Upper lobe of left lung (tissue), 6 donors: ENCODE measurements at regions not wholly inside any gene's neighbourhood (a gene's known extent, or its start where the extent isn't known, plus 50 kb on each side); places are given as distances from the start of the nearest gene placed in this dataset.
A peak's percentile ranks its signal among the peaks of the same experiment; 100 is the strongest.
"Not testable (repeated sequence)": the region's sequence is repeated elsewhere in the genome, so short reads cannot be mapped to it uniquely, and the experiment has no call there.

Experiments
- ATAC-seq, 2 donors: fragments of 200-7000 bp; cut with Tn5 transposase; one replicate each; pipeline ENCODE4 v1.9.1; 2022; ENCODE audit warnings: mild to moderate bottlenecking in 2 of 2, moderate library complexity in 2 of 2; ENCODE audit not compliant: low FRiP score in 2 of 2
- DNase-seq, 2 donors: peaks; one replicate each; pipeline ENCODE4 v3.0.0-alpha.2; 2019 to 2020
- H3K27ac ChIP-seq, 4 donors: fragments of 200-600 bp; sonication (generic); one replicate each; pipeline ENCODE4 v1.5.1; 2016 to 2019
- H3K27me3 ChIP-seq, 4 donors: fragments of 200-600 bp; sonication (generic); one replicate each; pipeline ENCODE4 v1.5.1; 2017 to 2019
- H3K36me3 ChIP-seq, 4 donors: fragments of 200-600 bp; sonication (generic); one replicate each; pipeline ENCODE4 v1.5.1; 2016 to 2019
- H3K4me1 ChIP-seq, 4 donors: fragments of 200-600 bp; sonication (generic); one replicate each; pipeline ENCODE4 v1.5.1; 2018 to 2019
- H3K4me3 ChIP-seq, 4 donors: fragments of 200-600 bp; sonication (generic); one replicate each; pipeline ENCODE4 v1.5.1; 2017 to 2019; ENCODE audit warnings: mild to moderate bottlenecking in 2 of 4, moderate library complexity in 1 of 4
- H3K9me3 ChIP-seq, 4 donors: fragments of 200-600 bp; sonication (generic); one replicate each; pipeline ENCODE4 v1.5.1; 2018 to 2019
- CTCF ChIP-seq, 6 experiments: fragments of 450-650 bp in 4 of 6; fragments of 200-600 bp in 2 of 6; sonication (generic) in 2 of 6; IDR thresholded peaks; one replicate each; pipeline ENCODE4 v1.5.1; 2016 to 2019; ENCODE audit warnings: antibody characterized with exemption in 6 of 6
- EP300 ChIP-seq, 4 donors: sonication (generic); formaldehyde crosslinking; IDR thresholded peaks; one replicate each; pipeline ENCODE4 v1.5.1; 2017; ENCODE audit warnings: antibody characterized with exemption in 4 of 4, control low read depth in 2 of 4
- POLR2A ChIP-seq, 4 donors: fragments of 450-650 bp; IDR thresholded peaks; one replicate each; pipeline ENCODE4 v1.5.1; 2016 to 2017; ENCODE audit warnings: antibody characterized with exemption in 4 of 4, mild to moderate bottlenecking in 2 of 4
- POLR2AphosphoS5 ChIP-seq, 2 donors: sonication (generic); formaldehyde crosslinking; IDR thresholded peaks; one replicate each; pipeline ENCODE4 v1.5.1; 2017; ENCODE audit warnings: antibody characterized with exemption in 2 of 2
- WGBS, 2 donors: methylation state at CpG; one replicate each; pipeline ENCODE4 v1.1.5; 2017 to 2018; 5-methylcytosine and 5-hydroxymethylcytosine counted together
- donor health status: DM: no; HTN: no; CAD: no; lungs with moderate emphysema.
- donor health status: DM: no; HTN: yes; CAD: no; lungs with severe emphysema.

DNA sequence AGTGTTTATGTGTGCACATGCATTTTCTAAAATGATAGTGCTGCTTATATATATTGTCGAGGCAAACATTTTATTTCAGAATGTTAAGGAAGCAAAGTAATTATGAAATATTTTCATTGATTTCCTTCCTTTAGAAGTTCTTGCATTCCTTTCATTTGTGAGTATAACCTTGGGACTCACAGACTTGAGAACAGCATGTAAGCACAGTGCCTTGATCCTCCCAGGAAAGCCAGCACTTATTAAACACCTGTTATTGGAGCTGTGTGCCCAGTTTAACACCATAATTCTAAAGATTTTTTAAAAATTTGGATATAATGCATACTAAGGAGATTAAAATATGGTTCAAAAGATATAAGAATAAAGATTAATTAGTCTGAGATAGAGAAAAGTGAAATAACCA, 554.4 kb upstream of the FAM98A start:
- H3K4me1 ChIP-seq, result no peaks in the 10 kb centered on the region
- no peak for TF ChIP-seq CTCF (IDR thresholded peaks at IDR 0.05)
- TF ChIP-seq POLR2AphosphoS5 (IDR thresholded peaks at IDR 0.05), result no peak
- TF ChIP-seq EP300 (IDR thresholded peaks at IDR 0.05), result no peak
- TF ChIP-seq POLR2A (IDR thresholded peaks at IDR 0.05), result no peak
- no peak for ATAC-seq
- H3K36me3 ChIP-seq, result no peaks in the 10 kb centered on the region
- 63 to 71% methylated on average over 1 of the region's 1 CpG for WGBS, 2 donors
- no peak for DNase-seq
- no peak overlapping the region for H3K27ac ChIP-seq
- H3K27me3 ChIP-seq, result no peaks in the 10 kb centered on the region
- peaks cover 0 to 7% (median 0%) of the 10 kb centered on the region in 4 donors for H3K9me3 ChIP-seq
- H3K4me3 ChIP-seq, result no peak overlapping the region

GRCh38 chr2:34147780-34148179, 548.7 kb upstream of the FAM98A start:
- Histone ChIP-seq H3K27ac (no peak overlapping the region), H3K9me3 (peaks cover 0 to 7% (median under 1%) of the 10 kb centered on the region in 4 donors), H3K4me1 (no peaks in the 10 kb centered on the region), H3K4me3 (no peak overlapping the region), H3K36me3 (no peaks in the 10 kb centered on the region), H3K27me3 (no peaks in the 10 kb centered on the region)
- TF ChIP-seq CTCF (IDR thresholded peaks at IDR 0.05) (no peak), POLR2AphosphoS5 (IDR thresholded peaks at IDR 0.05) (no peak), POLR2A (IDR thresholded peaks at IDR 0.05) (no peak), EP300 (IDR thresholded peaks at IDR 0.05) (no peak)
- peak in 1 of 2 donors; percentile 49 for DNase-seq
- peak; percentile 10 to 54 for ATAC-seq
- WGBS, 2 donors, result 94 to 100% methylated on average over 2 to 8 of the region's 8 CpGs

DNA sequence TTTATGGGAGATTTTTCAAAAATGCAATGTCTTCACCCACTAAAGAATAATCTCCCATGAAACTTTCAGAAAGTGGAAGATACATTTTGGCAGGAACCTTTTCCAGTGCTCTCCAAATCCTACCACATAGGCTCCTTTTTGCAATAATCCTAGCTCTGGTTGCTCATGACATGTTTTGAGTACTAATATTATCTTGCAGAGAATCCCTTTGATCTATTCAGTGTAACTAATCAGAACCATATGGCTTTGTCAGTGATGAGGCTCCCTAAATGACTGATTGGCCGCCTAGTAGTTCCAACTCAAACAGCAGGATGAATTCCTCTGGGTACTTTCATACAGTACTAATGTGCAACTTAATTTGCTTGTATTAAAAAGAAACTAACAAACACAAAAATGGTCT, 544.0 kb upstream of the FAM98A start:
- TF ChIP-seq POLR2A (IDR thresholded peaks at IDR 0.05), result no peak
- TF ChIP-seq CTCF (IDR thresholded peaks at IDR 0.05), result no peak
- TF ChIP-seq POLR2AphosphoS5 (IDR thresholded peaks at IDR 0.05), result no peak
- no peak for TF ChIP-seq EP300 (IDR thresholded peaks at IDR 0.05)
- H3K27ac ChIP-seq, result no peak overlapping the region
- 68 to 76% methylated on average over 1 of the region's 1 CpG for WGBS, 2 donors
- H3K9me3 ChIP-seq, result peaks cover 0 to 3% (median 0%) of the 10 kb centered on the region in 4 donors
- no peaks in the 10 kb centered on the region for H3K27me3 ChIP-seq
- no peaks in the 10 kb centered on the region for H3K4me1 ChIP-seq
- no peak for ATAC-seq
- H3K4me3 ChIP-seq, result no peak overlapping the region
- no peak for DNase-seq
- no peaks in the 10 kb centered on the region for H3K36me3 ChIP-seq

DNA sequence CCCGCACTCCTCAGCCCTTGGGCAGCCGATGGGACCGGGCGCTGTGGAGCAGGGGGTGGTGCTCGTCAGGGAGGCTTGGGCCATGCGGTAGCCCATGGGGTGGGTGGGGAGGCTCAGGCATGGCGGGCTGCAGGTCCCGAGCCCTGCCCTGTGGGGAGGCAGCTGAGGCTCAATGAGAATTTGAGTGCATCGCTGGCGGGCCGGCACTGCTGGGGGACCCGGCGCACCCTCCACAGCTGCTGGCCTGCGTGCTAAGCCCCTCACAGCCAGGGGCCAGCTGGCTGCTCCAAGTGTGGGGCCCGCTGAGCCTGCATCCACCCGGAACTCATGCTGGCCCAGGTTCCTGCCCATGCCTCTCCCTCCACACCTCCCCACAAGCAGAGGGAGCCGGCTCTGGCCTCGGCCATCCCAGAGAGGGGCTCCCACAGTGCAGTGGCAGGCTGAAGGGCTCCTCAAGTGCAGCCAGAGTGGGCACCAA, 543.5 kb upstream of the FAM98A start:
- ATAC-seq (peak in 1 of 2 donors; percentile 26), DNase-seq (peak in 1 of 2 donors; percentile 68)
- not testable (repeated sequence) for H3K9me3 ChIP-seq, H3K27me3 ChIP-seq, H3K27ac ChIP-seq, H3K36me3 ChIP-seq, H3K4me1 ChIP-seq, H3K4me3 ChIP-seq
- WGBS, 2 donors, result 95 to 98% methylated on average over 6 to 14 of the region's 18 CpGs

- not testable (repeated sequence) for ATAC-seq
- peak in 1 of 2 donors; percentile 66 for DNase-seq
These were observed 534.0 kb upstream of the FAM98A start for GRCh38 chr2:34133065-34133464.

GRCh38 chr2:34126279-34126678, 527.2 kb upstream of the FAM98A start:
- DNase-seq (no peak), ATAC-seq (no peak)
- Histone ChIP-seq H3K4me1 (no peaks in the 10 kb centered on the region), H3K9me3 (no peaks in the 10 kb centered on the region), H3K27ac (no peak overlapping the region), H3K27me3 (no peaks in the 10 kb centered on the region), H3K36me3 (no peaks in the 10 kb centered on the region), H3K4me3 (no peak overlapping the region)
- 95% methylated on average over 4 of the region's 4 CpGs for WGBS, 2 donors
- TF ChIP-seq CTCF (IDR thresholded peaks at IDR 0.05) (no peak), POLR2AphosphoS5 (IDR thresholded peaks at IDR 0.05) (no peak), POLR2A (IDR thresholded peaks at IDR 0.05) (no peak), EP300 (IDR thresholded peaks at IDR 0.05) (no peak)

More at GRCh38 chr2:34133065-34133464, 534.0 kb upstream of the FAM98A start:
- 96 to 100% methylated on average over 1 to 3 of the region's 24 CpGs for WGBS, 2 donors
- H3K9me3 ChIP-seq, H3K4me1 ChIP-seq, H3K27me3 ChIP-seq, H3K27ac ChIP-seq, H3K36me3 ChIP-seq, H3K4me3 ChIP-seq: not testable (repeated sequence)
